Astrocyte of the hippocampus (primary cell): ENCODE measurements at regions not wholly inside any gene's neighbourhood (a gene's known extent, or its start where the extent isn't known, plus 50 kb on each side); places are given as distances from the start of the nearest gene placed in this dataset.

Source experiments
- DNase-seq: peaks from one replicate; pipeline ENCODE4 v3.0.0; 2011; ENCODE audit warnings: low read depth, low spot score

GRCh38 chr5:51908215-51908614 lies 525.0 kb downstream of the ISL1 start:
- no peak for DNase-seq

GRCh38 chr5:51944500-51945125 lies 561.4 kb downstream of the ISL1 start:
- DNase-seq, result no peak

DNA sequence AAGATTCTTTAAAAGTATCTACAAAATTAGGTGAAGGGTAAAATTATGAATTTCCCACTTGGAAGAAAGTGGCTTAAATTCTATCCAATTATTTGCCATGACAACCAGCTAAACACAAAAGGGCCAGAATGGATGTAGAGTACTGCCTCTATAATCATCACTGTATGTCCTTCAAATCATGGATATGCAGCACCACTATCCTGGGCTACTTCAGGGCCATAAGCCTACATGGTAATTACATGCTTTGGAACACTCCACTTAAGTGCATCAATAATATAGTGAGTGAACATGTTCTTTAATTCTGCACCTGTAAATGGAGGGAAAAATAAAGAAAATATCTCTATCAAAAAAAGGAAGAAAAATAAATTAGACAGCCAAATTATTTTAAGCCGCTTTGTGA lies 575.2 kb downstream of the ISL1 start:
- no peak for DNase-seq

DNA sequence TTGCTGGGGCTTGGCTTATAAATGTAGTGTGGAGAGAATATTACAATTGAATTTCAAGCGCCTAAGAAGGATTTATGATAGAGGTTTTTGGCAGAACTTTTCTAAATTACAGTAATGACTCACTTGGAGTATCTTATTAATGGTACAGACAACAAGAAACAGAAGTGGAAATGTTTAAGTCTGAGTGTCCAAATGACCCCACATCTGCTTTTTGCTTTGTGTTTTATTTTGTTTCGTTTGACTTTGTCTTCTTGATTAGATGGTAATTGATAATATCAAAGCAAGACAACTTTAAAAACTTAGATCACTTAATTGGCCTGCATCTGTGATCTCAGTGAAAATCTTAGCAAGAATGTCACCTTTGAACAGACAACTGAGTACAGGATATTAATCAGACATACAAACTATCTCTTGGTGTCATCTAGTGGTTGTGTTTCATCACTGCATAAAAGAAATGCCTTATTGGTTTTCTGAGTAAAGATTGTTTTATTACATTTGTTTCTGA lies 577.4 kb downstream of the ISL1 start:
- DNase-seq, result peak; percentile 2

GRCh38 chr5:51961154-51961562 lies 577.9 kb downstream of the ISL1 start:
- no peak for DNase-seq

DNA sequence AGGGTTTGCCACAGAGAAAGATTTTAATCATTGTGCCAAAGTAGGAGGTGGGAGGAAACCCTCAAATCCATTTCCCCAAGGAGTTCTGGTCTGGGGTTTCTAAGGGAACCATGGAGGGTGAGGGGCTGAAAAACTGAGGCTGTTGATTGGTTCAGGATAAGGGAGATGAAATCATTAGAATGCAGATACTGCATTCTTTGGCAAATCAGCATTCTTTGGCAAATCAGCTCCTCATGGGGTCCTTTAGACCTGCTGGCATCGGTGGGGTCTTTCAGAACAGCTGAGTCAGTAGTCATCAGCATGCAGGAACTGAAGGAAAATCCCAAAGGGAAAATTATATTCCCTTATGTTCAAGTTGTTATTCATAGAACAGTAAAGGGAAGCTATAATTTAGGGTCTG lies 585.5 kb downstream of the ISL1 start:
- DNase-seq, result no peak

DNA sequence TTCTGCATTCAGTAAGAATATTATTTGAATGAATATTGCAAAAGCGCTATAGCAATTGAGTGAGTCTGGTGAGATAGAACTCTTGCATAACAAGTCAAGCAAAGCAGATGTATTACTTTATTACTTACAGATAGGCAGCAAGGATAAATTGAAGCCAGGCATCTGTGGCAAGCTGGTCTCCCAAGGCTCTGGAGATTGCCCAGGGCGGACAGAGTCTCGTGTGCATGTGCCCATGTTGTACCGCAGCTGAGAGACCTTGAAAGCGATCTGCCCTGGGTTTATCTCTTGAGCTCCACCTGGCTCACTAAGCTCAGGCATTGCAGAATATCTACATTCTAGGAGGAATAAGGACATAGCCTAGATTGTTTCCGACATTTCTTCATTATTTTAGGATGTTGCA lies 591.6 kb downstream of the ISL1 start:
- DNase-seq, result no peak

- no peak for DNase-seq
These were observed 593.8 kb downstream of the ISL1 start for GRCh38 chr5:51977014-51977413.

- no peak for DNase-seq
These were observed 599.9 kb downstream of the ISL1 start for GRCh38 chr5:51983161-51983560.

GRCh38 chr5:51986733-51987132 lies 603.5 kb downstream of the ISL1 start:
- no peak for DNase-seq

DNA sequence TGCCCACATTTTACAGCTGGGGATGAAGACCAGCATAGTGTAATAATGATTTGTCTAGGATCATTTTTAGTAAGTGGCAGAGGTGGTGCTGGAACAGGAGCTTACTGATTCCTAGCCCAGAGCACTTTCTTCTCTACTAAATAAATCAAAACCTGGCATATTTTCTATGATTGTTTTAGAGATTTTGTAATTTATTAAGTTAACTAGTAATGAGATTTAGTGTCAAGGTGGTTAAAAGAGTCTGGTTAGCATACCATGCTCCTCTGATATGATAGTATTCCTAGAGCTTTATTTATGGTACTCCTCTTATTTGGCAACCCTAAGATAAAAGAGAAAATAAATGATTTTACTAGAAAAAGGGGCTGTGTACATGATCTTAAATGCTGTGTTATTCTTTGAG lies 604.0 kb downstream of the ISL1 start:
- no peak for DNase-seq

GRCh38 chr5:51987669-51988209 lies 604.5 kb downstream of the ISL1 start:
- no peak for DNase-seq

DNA sequence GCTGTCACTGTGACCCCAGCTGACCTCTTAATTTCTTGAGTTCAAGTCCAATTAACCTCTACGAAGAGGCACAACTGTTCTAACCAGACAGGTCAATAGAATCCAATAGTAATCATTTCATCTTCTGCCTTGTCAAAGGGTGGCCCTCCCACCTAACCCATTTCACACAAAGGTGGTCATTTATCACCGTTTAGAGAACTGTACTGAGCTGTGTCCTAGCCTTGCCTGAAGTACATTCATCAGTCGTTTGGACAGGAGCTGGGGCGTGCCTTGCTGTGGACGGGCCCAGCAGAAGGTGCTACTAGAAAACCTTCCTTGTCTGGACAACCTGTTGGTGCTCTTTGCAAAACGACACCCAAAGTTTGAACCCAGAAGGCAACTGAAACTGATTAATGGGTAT lies 605.4 kb downstream of the ISL1 start:
- DNase-seq, result no peak

DNA sequence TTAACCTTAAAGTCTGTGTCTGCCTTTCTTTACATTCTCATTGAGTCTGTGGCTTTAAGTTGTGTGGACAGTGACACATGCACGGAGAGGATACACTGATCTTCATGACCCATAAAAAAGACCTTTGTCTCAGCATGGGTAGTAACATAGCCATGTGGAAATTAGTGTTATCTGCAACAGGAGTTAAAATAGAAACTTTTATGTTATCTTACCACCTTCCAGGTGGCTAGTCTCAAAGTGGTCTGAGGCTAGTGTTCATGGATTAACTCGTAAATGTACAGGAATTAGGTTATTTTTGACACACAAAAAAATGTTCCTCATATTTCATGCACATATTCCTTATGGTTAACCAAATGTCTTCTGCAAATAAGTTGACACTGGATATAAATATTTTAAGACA lies 607.0 kb downstream of the ISL1 start:
- no peak for DNase-seq

- DNase-seq, result no peak
These were observed 607.5 kb downstream of the ISL1 start for GRCh38 chr5:51990661-51991180.

DNA sequence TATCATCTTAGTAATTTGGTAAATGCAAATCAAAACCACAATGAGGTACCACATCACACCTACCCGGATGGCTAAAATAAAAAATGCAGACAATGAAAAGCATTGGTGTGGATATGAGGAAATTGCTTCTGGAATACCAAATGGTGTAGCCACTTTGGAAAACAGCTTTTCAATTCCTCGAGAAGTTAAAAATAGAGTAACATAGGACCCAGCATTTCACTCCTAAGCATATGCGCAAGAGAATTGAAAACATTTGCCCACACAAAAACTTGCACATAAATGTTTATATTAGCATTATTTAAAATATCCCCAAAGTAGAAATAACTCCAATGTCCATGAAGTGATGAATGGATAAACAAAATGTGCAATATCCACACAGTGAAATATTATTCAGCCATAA lies 608.7 kb downstream of the ISL1 start:
- DNase-seq, result no peak

DNA sequence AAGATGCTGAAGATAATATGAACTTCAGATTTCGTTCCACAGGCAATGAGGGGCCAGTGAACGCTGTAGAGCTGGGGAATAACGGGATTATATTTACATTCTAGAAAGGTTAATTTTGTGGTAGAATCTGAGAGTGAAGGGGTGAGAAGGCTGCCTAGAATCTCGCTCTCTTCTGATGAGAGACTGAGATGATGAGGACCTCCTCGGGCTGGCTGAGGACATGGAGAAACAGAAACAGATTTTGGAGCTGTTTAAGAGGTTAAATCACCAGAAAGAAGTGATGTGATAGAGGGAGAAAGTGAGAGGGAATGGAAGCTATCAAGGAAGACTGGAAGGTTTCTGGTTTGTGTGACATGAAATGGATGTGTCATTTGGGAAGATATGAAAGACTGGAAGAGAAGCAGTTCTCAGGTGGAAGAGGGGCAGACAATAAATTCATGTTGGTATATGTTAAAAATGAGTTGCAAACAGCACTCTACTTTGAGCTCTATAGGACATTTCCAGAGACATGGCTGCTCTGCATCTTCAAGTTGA lies 612.6 kb downstream of the ISL1 start:
- DNase-seq, result no peak

- DNase-seq, result no peak
These were observed 613.2 kb downstream of the ISL1 start for GRCh38 chr5:51996356-51996861.

- DNase-seq, result no peak
These were observed 614.3 kb downstream of the ISL1 start for GRCh38 chr5:51997500-51997899.

GRCh38 chr5:51997949-51998348 lies 614.7 kb downstream of the ISL1 start:
- DNase-seq, result no peak

GRCh38 chr5:52007230-52007858 lies 624.1 kb downstream of the ISL1 start:
- DNase-seq, result peak; percentile 59

- DNase-seq, result no peak
These were observed 627.2 kb downstream of the ISL1 start for GRCh38 chr5:52010454-52010853.

GRCh38 chr5:52013523-52013922 lies 630.3 kb downstream of the ISL1 start:
- DNase-seq, result no peak
